Thyroid gland (tissue), 4 donors: ENCODE measurements at regions not wholly inside any gene's neighbourhood (a gene's known extent, or its start where the extent isn't known, plus 50 kb on each side); places are given as distances from the start of the nearest gene placed in this dataset.

Source experiments
- DNase-seq, 2 donors: peaks; one replicate each; pipeline ENCODE4 v3.0.0-alpha.2; 2019
- H3K27ac ChIP-seq, 3 donors: fragments of 200-600 bp; sonication (generic); 1 replicate in 2 of 3; 2 replicates in 1 of 3; pipeline ENCODE4 v1.5.1; 2016 to 2019; ENCODE audit warnings: mild to moderate bottlenecking in 1 of 3, moderate library complexity in 1 of 3
- H3K27me3 ChIP-seq: fragments of 200-600 bp; sonication (generic); one replicate; pipeline ENCODE4 v1.5.1; 2019
- H3K36me3 ChIP-seq, 2 donors: fragments of 200-600 bp; sonication (generic); one replicate each; pipeline ENCODE4 v1.5.1; 2016 to 2019
- H3K4me1 ChIP-seq, 2 donors: fragments of 200-600 bp; sonication (generic); one replicate each; pipeline ENCODE4 v1.5.1; 2017 to 2019
- H3K4me3 ChIP-seq, 3 donors: fragments of 200-600 bp; sonication (generic); replicated peaks in 1 of 3; 1 replicate in 2 of 3; 2 replicates in 1 of 3; pipeline ENCODE4 v1.5.1; 2016; ENCODE audit warnings: mild to moderate bottlenecking in 1 of 3
- H3K9me3 ChIP-seq: fragments of 200-600 bp; sonication (generic); one replicate; pipeline ENCODE4 v1.5.1; 2017
- CTCF ChIP-seq, 6 experiments: fragments of 200-600 bp in 3 of 6; fragments of 450-650 bp in 3 of 6; sonication (generic) in 3 of 6; IDR thresholded peaks; one replicate each; pipeline ENCODE4 v1.5.1; 2016 to 2019; ENCODE audit warnings: antibody characterized with exemption in 6 of 6, mild to moderate bottlenecking in 2 of 6, inconsistent platforms in 1 of 6, moderate library complexity in 1 of 6
- POLR2A ChIP-seq, 2 donors: fragments of 450-650 bp; IDR thresholded peaks; one replicate each; pipeline ENCODE4 v1.6.1; 2017; ENCODE audit warnings: antibody characterized with exemption in 2 of 2, mild to moderate bottlenecking in 2 of 2, moderate library complexity in 1 of 2
- WGBS, 2 donors: methylation state at CpG; one replicate each; pipeline ENCODE4 v1.1.5; 2017; 5-methylcytosine and 5-hydroxymethylcytosine counted together
- intact Hi-C: fragments of 100-400 bp; cut with DNase I; formaldehyde crosslinking; loops from one replicate; pipeline ENCODE4 v1.15.1; 2023

- H3K36me3 ChIP-seq: no peaks in the 10 kb centered on the region
- no peaks in the 10 kb centered on the region for H3K4me1 ChIP-seq
- H3K4me3 ChIP-seq: no peak overlapping the region
- no peaks in the 10 kb centered on the region for H3K9me3 ChIP-seq
- TF ChIP-seq POLR2A (IDR thresholded peaks at IDR 0.05) (no peak), CTCF (IDR thresholded peaks at IDR 0.05) (no peak)
- intact Hi-C loops: no loop called here
- DNase-seq: no peak
- 91 to 97% methylated on average over 5 of the region's 5 CpGs for WGBS, 2 donors
- no peaks in the 10 kb centered on the region for H3K27me3 ChIP-seq
- H3K27ac ChIP-seq: no peak overlapping the region
These were observed 169.3 kb upstream of the TPM1 start for GRCh38 chr15:62873203-62873602.

GRCh38 chr15:62874064-62874463 lies 168.5 kb upstream of the TPM1 start:
- no peaks in the 10 kb centered on the region for H3K36me3 ChIP-seq
- H3K4me1 ChIP-seq: no peaks in the 10 kb centered on the region
- no peak for TF ChIP-seq CTCF (IDR thresholded peaks at IDR 0.05)
- TF ChIP-seq POLR2A (IDR thresholded peaks at IDR 0.05): no peak
- intact Hi-C loops: no loop called here
- no peak for DNase-seq
- no peaks in the 10 kb centered on the region for H3K27me3 ChIP-seq
- H3K4me3 ChIP-seq: no peak overlapping the region
- WGBS, 2 donors: 88 to 92% methylated on average over 3 of the region's 3 CpGs
- no peaks in the 10 kb centered on the region for H3K9me3 ChIP-seq
- no peak overlapping the region for H3K27ac ChIP-seq

GRCh38 chr15:62874959-62875625 lies 167.5 kb upstream of the TPM1 start:
- no peaks in the 10 kb centered on the region for H3K36me3 ChIP-seq
- no peaks in the 10 kb centered on the region for H3K4me1 ChIP-seq
- H3K27ac ChIP-seq: no peak overlapping the region
- H3K27me3 ChIP-seq: no peaks in the 10 kb centered on the region
- intact Hi-C loops: no loop called here
- H3K4me3 ChIP-seq: no peak overlapping the region
- H3K9me3 ChIP-seq: no peaks in the 10 kb centered on the region
- no peak for DNase-seq
- whole genome bisulfite sequencing, 2 donors: 80 to 88% methylated on average over 10 to 11 of the region's 13 CpGs
- TF ChIP-seq POLR2A (IDR thresholded peaks at IDR 0.05) (no peak), CTCF (IDR thresholded peaks at IDR 0.05) (no peak)

- intact Hi-C loops: no loop called here
- Histone ChIP-seq H3K4me3 (no peak overlapping the region), H3K4me1 (no peaks in the 10 kb centered on the region), H3K36me3 (no peaks in the 10 kb centered on the region), H3K27ac (no peak overlapping the region), H3K9me3 (no peaks in the 10 kb centered on the region), H3K27me3 (no peaks in the 10 kb centered on the region)
- WGBS, 2 donors: 84 to 86% methylated on average over 3 to 4 of the region's 4 CpGs
- TF ChIP-seq CTCF (IDR thresholded peaks at IDR 0.05) (no peak), POLR2A (IDR thresholded peaks at IDR 0.05) (no peak)
- DNase-seq: no peak
These were observed 166.9 kb upstream of the TPM1 start for GRCh38 chr15:62875626-62876021.

GRCh38 chr15:62877276-62877857 lies 165.2 kb upstream of the TPM1 start:
- 89 to 92% methylated on average over 7 to 9 of the region's 9 CpGs for WGBS, 2 donors
- DNase-seq: no peak

More at GRCh38 chr15:62877276-62877857, 165.2 kb upstream of the TPM1 start:
- no peaks in the 10 kb centered on the region for H3K27me3 ChIP-seq
- no peaks in the 10 kb centered on the region for H3K36me3 ChIP-seq
- no peak overlapping the region for H3K27ac ChIP-seq
- no peak for TF ChIP-seq CTCF (IDR thresholded peaks at IDR 0.05)
- TF ChIP-seq POLR2A (IDR thresholded peaks at IDR 0.05): no peak
- no peaks in the 10 kb centered on the region for H3K9me3 ChIP-seq
- H3K4me1 ChIP-seq: no peaks in the 10 kb centered on the region
- H3K4me3 ChIP-seq: no peak overlapping the region
- intact Hi-C loops: no loop called here
